Endothelial cell (in vitro differentiated cells): ENCODE measurements at regions not wholly inside any gene's neighbourhood (a gene's known extent, or its start where the extent isn't known, plus 50 kb on each side); places are given as distances from the start of the nearest gene placed in this dataset.
"Not testable (repeated sequence)": the region's sequence is repeated elsewhere in the genome, so short reads cannot be mapped to it uniquely, and the experiment has no call there.

Experiments
- DNase-seq: peaks from one replicate; pipeline ENCODE4 v3.0.0; 2021; ENCODE audit warnings: low spot score
- H3K27ac Mint-ChIP-seq: one replicate; pipeline ENCODE4 v1.8.0; 2021; ENCODE audit warnings: mixed read lengths, inconsistent platforms; ENCODE audit not compliant: unreplicated experiment
- H3K27me3 Mint-ChIP-seq: one replicate; pipeline ENCODE4 v1.8.0; 2021; ENCODE audit warnings: mild to moderate bottlenecking, moderate library complexity, mixed read lengths, inconsistent platforms; ENCODE audit not compliant: unreplicated experiment
- H3K36me3 Mint-ChIP-seq: one replicate; pipeline ENCODE4 v1.8.0; 2021; ENCODE audit warnings: mild to moderate bottlenecking, low read depth, mixed read lengths, inconsistent platforms; ENCODE audit not compliant: unreplicated experiment
- H3K4me1 Mint-ChIP-seq: one replicate; pipeline ENCODE4 v1.8.0; 2021; ENCODE audit warnings: mild to moderate bottlenecking, mixed read lengths, inconsistent platforms; ENCODE audit not compliant: unreplicated experiment
- H3K4me3 Mint-ChIP-seq: one replicate; pipeline ENCODE4 v1.8.0; 2021; ENCODE audit warnings: mild to moderate bottlenecking, mixed read lengths, inconsistent platforms; ENCODE audit not compliant: unreplicated experiment
- H3K9me3 Mint-ChIP-seq: one replicate; pipeline ENCODE4 v1.8.0; 2021; ENCODE audit warnings: mixed read lengths, inconsistent platforms; ENCODE audit not compliant: unreplicated experiment
- CTCF ChIP-seq: fragments of 200-600 bp; sonication (generic); IDR thresholded peaks from one replicate; pipeline ENCODE4 v1.5.0; 2021; ENCODE audit warnings: antibody characterized with exemption; ENCODE audit not compliant: unreplicated experiment

DNA sequence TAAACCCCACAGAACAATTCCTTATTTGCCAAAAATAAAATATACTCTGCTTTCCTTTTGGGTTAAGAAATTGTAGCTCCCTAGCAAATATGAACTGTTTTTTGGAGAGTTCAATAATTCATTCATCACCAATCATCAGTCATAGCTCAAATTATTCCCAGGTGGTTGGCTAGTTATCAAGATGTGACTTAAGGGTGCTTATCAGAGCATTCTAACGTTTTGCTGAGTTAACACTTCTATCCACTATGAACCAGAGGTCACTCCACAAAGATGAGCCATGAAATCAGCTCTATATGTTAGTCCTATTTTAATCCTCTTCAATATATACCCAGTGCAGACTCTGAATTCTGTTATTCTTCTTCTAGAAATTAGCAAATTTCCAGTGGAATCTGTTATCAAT lies 379.1 kb downstream of the TENT5A start:
- no peak overlapping the region for H3K4me3 Mint-ChIP-seq
- H3K27me3 Mint-ChIP-seq, result peaks cover 1% of the 10 kb centered on the region
- no peak for TF ChIP-seq CTCF
- no peaks in the 10 kb centered on the region for H3K4me1 Mint-ChIP-seq
- no peaks in the 10 kb centered on the region for H3K36me3 Mint-ChIP-seq
- no peak overlapping the region for H3K27ac Mint-ChIP-seq
- no peaks in the 10 kb centered on the region for H3K9me3 Mint-ChIP-seq
- no peak for DNase-seq

DNA sequence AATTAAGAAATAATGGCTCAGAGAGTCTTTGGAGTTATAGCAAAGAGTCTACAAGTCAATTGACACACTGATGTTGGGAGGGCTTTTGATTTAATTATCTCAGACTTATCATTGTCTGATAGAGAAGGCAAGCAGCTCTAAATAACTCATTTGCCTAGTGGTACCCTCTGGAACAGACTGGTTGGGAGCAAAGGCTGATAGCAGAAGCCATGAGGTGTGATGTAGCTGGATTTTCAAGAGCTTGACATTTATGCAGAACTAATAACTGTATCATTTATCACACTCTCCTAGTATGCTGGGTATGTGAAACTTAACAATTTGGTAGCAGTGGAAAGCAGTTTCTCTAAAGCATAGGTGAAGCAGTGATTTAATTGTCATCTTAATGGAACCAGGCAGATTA lies 380.6 kb downstream of the TENT5A start:
- Mint-ChIP-seq H3K27ac (no peak overlapping the region), H3K4me3 (no peak overlapping the region), H3K9me3 (no peaks in the 10 kb centered on the region), H3K27me3 (peaks cover 1% of the 10 kb centered on the region), H3K36me3 (no peaks in the 10 kb centered on the region), H3K4me1 (no peaks in the 10 kb centered on the region)
- no peak for TF ChIP-seq CTCF
- no peak for DNase-seq

GRCh38 chr6:81366972-81367371 lies 385.5 kb downstream of the TENT5A start:
- DNase-seq, result no peak
- Mint-ChIP-seq H3K4me1 (no peaks in the 10 kb centered on the region), H3K36me3 (no peaks in the 10 kb centered on the region), H3K9me3 (no peaks in the 10 kb centered on the region), H3K27me3 (peaks cover 1% of the 10 kb centered on the region), H3K4me3 (no peak overlapping the region), H3K27ac (no peak overlapping the region)
- TF ChIP-seq CTCF, result no peak

DNA sequence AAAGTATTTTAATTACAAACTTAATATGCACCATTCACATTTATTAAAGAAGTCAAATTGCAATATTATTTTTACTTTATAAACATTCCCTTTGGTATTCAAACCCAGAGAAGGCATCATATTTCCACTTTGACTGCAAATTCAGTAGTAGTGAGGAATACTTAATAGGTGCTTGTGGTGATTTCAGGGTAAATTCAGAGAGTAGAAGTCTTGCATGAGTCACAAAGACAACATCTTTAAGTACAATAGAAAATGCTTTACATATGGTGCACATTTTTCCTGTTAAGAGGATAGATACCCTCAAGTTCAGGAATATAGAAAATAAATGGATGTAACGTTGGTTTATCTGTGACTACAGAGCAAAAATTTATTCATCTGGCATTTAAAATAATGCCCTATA lies 390.2 kb downstream of the TENT5A start:
- H3K27ac Mint-ChIP-seq, result no peak overlapping the region
- no peaks in the 10 kb centered on the region for H3K36me3 Mint-ChIP-seq
- H3K27me3 Mint-ChIP-seq, result no peaks in the 10 kb centered on the region
- no peaks in the 10 kb centered on the region for H3K4me1 Mint-ChIP-seq
- no peaks in the 10 kb centered on the region for H3K9me3 Mint-ChIP-seq
- no peak for TF ChIP-seq CTCF
- no peak overlapping the region for H3K4me3 Mint-ChIP-seq
- no peak for DNase-seq

GRCh38 chr6:81353262-81353661 lies 399.2 kb downstream of the TENT5A start:
- Mint-ChIP-seq H3K27me3 (peaks cover 1% of the 10 kb centered on the region), H3K4me1 (no peaks in the 10 kb centered on the region), H3K27ac (no peak overlapping the region), H3K9me3 (no peaks in the 10 kb centered on the region), H3K36me3 (no peaks in the 10 kb centered on the region), H3K4me3 (no peak overlapping the region)
- TF ChIP-seq CTCF, result no peak
- no peak for DNase-seq

DNA sequence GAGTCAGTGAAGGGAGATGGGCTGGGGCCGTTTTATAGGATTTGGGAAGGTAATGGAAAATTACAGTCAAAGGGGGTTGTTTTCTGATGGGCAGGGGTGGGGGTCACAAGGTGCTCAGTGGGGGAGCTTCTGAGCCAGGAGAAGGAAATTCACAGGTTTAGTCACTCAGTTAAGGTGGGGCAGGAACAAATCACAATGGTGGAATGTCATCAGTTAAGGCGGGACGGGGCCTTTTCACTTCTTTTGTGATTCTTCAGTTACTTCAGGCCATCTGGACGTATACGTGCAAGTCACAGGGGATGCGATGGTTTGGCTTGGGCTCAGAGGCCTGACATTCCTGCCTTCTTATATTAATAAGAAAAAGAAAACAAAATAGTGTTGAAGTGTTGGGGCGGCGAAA lies 408.5 kb downstream of the TENT5A start:
- not testable (repeated sequence) for H3K27me3 Mint-ChIP-seq, H3K4me3 Mint-ChIP-seq, H3K9me3 Mint-ChIP-seq, H3K27ac Mint-ChIP-seq, DNase-seq, H3K36me3 Mint-ChIP-seq, H3K4me1 Mint-ChIP-seq
